IgD-negative memory B cell (primary cell): ENCODE measurements at regions not wholly inside any gene's neighbourhood (a gene's known extent, or its start where the extent isn't known, plus 50 kb on each side); places are given as distances from the start of the nearest gene placed in this dataset.
"Not testable (repeated sequence)": the region's sequence is repeated elsewhere in the genome, so short reads cannot be mapped to it uniquely, and the experiment has no call there.

ENCODE experiments used
- H3K27ac Mint-ChIP-seq, 3 donors: one replicate each; pipeline ENCODE4 v1.8.0; 2020 to 2022; ENCODE audit warnings: mild to moderate bottlenecking in 3 of 3, mixed read lengths in 3 of 3, moderate library complexity in 1 of 3
- H3K27me3 Mint-ChIP-seq: one replicate; pipeline ENCODE4 v1.8.0; 2021; ENCODE audit warnings: mixed read lengths
- H3K36me3 Mint-ChIP-seq: one replicate; pipeline ENCODE4 v1.8.0; 2020; ENCODE audit warnings: mild to moderate bottlenecking, mixed read lengths
- H3K4me1 Mint-ChIP-seq, 3 donors: one replicate each; pipeline ENCODE4 v1.8.0; 2020 to 2022; ENCODE audit warnings: mixed read lengths in 3 of 3, mild to moderate bottlenecking in 1 of 3
- H3K4me3 Mint-ChIP-seq, 4 donors: one replicate each; pipeline ENCODE4 v1.8.0; 2020 to 2022; ENCODE audit warnings: mild to moderate bottlenecking in 4 of 4, mixed read lengths in 4 of 4, moderate library complexity in 3 of 4
- H3K9me3 Mint-ChIP-seq, 3 donors: one replicate each; pipeline ENCODE4 v1.8.0; 2020 to 2021; ENCODE audit warnings: mixed read lengths in 3 of 3, mild to moderate bottlenecking in 1 of 3

DNA sequence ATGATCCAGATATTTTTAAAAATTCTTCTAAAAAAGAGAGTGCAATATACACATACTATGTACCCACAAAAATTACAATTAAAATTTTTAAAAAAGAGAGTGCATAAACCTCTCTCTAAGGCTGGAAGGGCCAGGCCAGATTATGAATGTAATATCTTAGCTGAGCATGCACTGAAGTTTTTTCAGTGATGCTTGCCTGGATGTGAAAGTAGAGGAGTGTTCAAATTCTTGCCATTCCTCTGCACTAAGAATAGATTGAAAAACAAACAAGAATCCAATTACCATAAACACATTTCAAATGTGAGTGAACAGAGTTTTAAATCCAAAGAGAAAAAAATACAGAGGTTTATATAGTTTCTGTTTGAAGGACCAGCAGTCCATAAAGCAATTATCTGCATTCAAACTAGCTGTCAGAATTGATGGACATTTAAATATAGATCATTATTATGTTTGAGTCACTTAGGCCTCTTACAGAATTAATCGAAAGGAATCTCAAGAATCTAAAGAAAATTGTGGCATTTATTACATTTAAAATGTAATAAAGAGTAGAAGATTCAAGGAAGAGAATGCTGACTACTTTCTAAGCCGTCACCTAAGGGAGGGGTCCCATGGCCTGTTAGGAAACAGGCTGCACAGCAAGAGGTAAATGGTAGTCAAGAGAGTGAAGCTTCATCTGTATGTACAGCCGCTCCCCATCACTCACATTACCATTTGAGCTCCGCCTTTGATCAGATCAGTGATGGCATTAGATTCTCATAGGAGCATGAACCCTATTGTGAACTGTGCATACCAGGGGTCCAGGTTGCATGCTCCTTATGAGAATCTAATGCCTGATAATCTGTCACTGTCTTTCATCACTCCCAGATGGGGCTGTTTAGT, 159.3 kb upstream of the MDFIC2 start:
- no peaks in the 10 kb centered on the region for H3K36me3 Mint-ChIP-seq

GRCh38 chr3:70466096-70466495, 153.7 kb upstream of the MDFIC2 start:
- H3K27me3 Mint-ChIP-seq = no peaks in the 10 kb centered on the region
- no peak overlapping the region for H3K27ac Mint-ChIP-seq
- no peak overlapping the region for H3K4me3 Mint-ChIP-seq
- H3K9me3 Mint-ChIP-seq = peaks cover 0 to 10% (median 3%) of the 10 kb centered on the region in 3 donors
- no peaks in the 10 kb centered on the region for H3K36me3 Mint-ChIP-seq
- H3K4me1 Mint-ChIP-seq = no peaks in the 10 kb centered on the region

More for the DNA sequence above, 159.3 kb upstream of the MDFIC2 start:
- H3K9me3 Mint-ChIP-seq = no peaks in the 10 kb centered on the region
- H3K27me3 Mint-ChIP-seq = no peaks in the 10 kb centered on the region
- no peaks in the 10 kb centered on the region for H3K4me1 Mint-ChIP-seq
- no peak overlapping the region for H3K27ac Mint-ChIP-seq
- H3K4me3 Mint-ChIP-seq = no peak overlapping the region

GRCh38 chr3:70464876-70465275, 152.4 kb upstream of the MDFIC2 start:
- H3K36me3 Mint-ChIP-seq = no peaks in the 10 kb centered on the region
- H3K4me1 Mint-ChIP-seq = no peaks in the 10 kb centered on the region
- no peak overlapping the region for H3K27ac Mint-ChIP-seq
- H3K27me3 Mint-ChIP-seq = no peaks in the 10 kb centered on the region
- no peak overlapping the region for H3K4me3 Mint-ChIP-seq
- H3K9me3 Mint-ChIP-seq = peaks cover 0 to 14% (median 5%) of the 10 kb centered on the region in 3 donors

- H3K9me3 Mint-ChIP-seq = peaks cover 0 to 14% (median 5%) of the 10 kb centered on the region in 3 donors
- H3K27ac Mint-ChIP-seq = no peak overlapping the region
- H3K4me3 Mint-ChIP-seq = no peak overlapping the region
- no peaks in the 10 kb centered on the region for H3K27me3 Mint-ChIP-seq
- no peaks in the 10 kb centered on the region for H3K36me3 Mint-ChIP-seq
- no peaks in the 10 kb centered on the region for H3K4me1 Mint-ChIP-seq
These were observed 152.0 kb upstream of the MDFIC2 start for GRCh38 chr3:70464465-70464864.

DNA sequence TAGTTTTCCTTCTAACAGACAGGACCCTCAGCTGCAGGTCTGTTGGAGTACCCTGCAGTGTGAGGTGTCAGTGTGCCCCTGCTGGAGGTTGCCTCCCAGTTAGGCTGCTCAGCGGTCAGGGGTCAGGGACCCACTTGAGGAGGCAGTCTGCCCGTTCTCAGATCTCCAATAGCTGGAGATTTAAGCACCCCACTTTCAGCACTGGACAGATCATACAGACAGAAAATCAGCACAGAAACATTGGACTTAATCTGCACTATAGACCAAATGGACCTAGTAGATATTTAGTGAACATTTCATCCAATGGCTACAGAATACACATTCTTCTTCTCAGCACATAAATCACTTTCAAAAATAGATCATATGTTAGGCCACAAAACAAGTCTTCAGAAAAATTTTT, 137.8 kb upstream of the MDFIC2 start:
- not testable (repeated sequence) for H3K4me3 Mint-ChIP-seq, H3K36me3 Mint-ChIP-seq, H3K27ac Mint-ChIP-seq, H3K4me1 Mint-ChIP-seq, H3K27me3 Mint-ChIP-seq
- peaks cover 3 to 22% (median 4%) of the 10 kb centered on the region in 3 donors for H3K9me3 Mint-ChIP-seq

- not testable (repeated sequence) for H3K36me3 Mint-ChIP-seq, H3K4me1 Mint-ChIP-seq, H3K27ac Mint-ChIP-seq, H3K9me3 Mint-ChIP-seq, H3K27me3 Mint-ChIP-seq, H3K4me3 Mint-ChIP-seq
These were observed 123.0 kb upstream of the MDFIC2 start for GRCh38 chr3:70435422-70435821.

- H3K27me3 Mint-ChIP-seq = no peaks in the 10 kb centered on the region
- H3K4me3 Mint-ChIP-seq = no peak overlapping the region
- no peaks in the 10 kb centered on the region for H3K4me1 Mint-ChIP-seq
- H3K9me3 Mint-ChIP-seq = peaks cover 0 to 11% (median 4%) of the 10 kb centered on the region in 3 donors
- H3K36me3 Mint-ChIP-seq = no peaks in the 10 kb centered on the region
- no peak overlapping the region for H3K27ac Mint-ChIP-seq
These were observed 120.7 kb upstream of the MDFIC2 start for GRCh38 chr3:70433091-70433490.

DNA sequence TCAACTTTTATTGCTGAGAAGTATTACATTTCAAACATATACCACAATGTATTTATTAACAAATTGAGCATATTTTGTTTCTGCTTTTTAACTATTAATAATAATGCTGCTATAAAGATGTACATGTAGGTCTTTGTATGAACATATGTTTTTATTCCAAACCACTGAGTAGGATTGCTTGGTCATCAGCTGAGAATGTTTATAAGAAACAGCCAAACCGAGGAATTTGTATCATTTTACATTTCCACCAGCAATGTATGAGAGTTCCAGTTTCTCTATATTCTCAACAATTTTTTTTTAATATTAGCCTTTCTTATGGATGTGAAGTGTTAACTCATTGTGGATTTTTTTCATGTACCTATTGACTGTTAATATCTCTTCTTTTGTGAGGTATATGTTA, 119.5 kb upstream of the MDFIC2 start:
- H3K27ac Mint-ChIP-seq = no peak overlapping the region
- H3K36me3 Mint-ChIP-seq = no peaks in the 10 kb centered on the region
- no peaks in the 10 kb centered on the region for H3K27me3 Mint-ChIP-seq
- no peaks in the 10 kb centered on the region for H3K4me1 Mint-ChIP-seq
- peaks cover 0 to 9% (median 4%) of the 10 kb centered on the region in 3 donors for H3K9me3 Mint-ChIP-seq
- no peak overlapping the region for H3K4me3 Mint-ChIP-seq

DNA sequence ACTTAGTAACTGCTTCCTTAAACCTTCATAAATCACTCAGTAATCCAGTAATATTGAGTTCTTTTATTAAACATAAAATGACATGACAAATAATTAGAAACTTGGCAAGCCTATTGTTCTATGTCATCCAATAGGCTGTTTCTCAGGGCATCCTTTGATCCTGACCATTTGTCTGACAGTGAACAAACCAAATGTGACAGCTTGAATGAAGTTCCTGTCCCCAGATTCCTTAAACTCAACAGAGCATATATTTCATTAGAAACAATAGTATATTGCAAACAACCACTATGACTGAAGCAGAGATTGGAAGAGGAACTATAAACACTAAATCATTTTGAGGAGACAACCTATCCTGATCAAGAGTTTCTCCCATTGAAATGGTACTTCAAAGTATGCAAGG, 113.6 kb upstream of the MDFIC2 start:
- Mint-ChIP-seq H3K9me3 (peaks cover 0 to 5% (median 2%) of the 10 kb centered on the region in 3 donors), H3K27ac (no peak overlapping the region), H3K36me3 (no peaks in the 10 kb centered on the region), H3K27me3 (no peaks in the 10 kb centered on the region), H3K4me1 (no peaks in the 10 kb centered on the region), H3K4me3 (no peak overlapping the region)

- Mint-ChIP-seq H3K36me3 (no peaks in the 10 kb centered on the region), H3K27me3 (no peaks in the 10 kb centered on the region), H3K4me3 (no peak overlapping the region), H3K27ac (no peak overlapping the region), H3K4me1 (no peaks in the 10 kb centered on the region), H3K9me3 (peaks cover 0 to 5% (median 0%) of the 10 kb centered on the region in 3 donors)
These were observed 109.1 kb upstream of the MDFIC2 start for GRCh38 chr3:70421506-70421905.

DNA sequence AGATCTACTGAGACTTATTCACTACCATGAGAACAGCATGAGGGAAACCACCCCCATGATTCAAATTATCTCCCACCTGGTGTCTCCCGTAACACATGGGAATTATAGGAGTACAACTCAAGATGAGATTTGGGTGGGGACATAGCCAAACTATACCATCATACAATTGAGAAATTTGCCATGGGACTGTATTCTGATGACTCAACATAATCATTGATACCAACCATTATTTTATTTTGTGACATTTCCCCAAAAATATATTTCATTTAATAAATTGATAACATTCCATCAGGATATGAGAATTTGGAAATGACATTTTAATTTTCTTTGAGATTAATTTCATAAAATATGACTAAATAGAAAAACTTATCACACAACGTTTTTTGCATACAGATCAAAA, 96.6 kb upstream of the MDFIC2 start:
- Mint-ChIP-seq H3K9me3 (peaks cover 2 to 13% (median 11%) of the 10 kb centered on the region in 3 donors), H3K36me3 (no peaks in the 10 kb centered on the region), H3K4me1 (no peaks in the 10 kb centered on the region), H3K27me3 (no peaks in the 10 kb centered on the region), H3K4me3 (no peak overlapping the region), H3K27ac (no peak overlapping the region)

- peaks cover 0 to 3% (median 2%) of the 10 kb centered on the region in 3 donors for H3K9me3 Mint-ChIP-seq
- H3K4me1 Mint-ChIP-seq = peaks cover 0 to 2% (median 0%) of the 10 kb centered on the region in 3 donors
- H3K36me3 Mint-ChIP-seq = no peaks in the 10 kb centered on the region
- H3K27me3 Mint-ChIP-seq = no peaks in the 10 kb centered on the region
- no peak overlapping the region for H3K27ac Mint-ChIP-seq
- H3K4me3 Mint-ChIP-seq = no peak overlapping the region
These were observed 87.8 kb upstream of the MDFIC2 start for GRCh38 chr3:70400194-70400593.

GRCh38 chr3:70393881-70394612, 81.6 kb upstream of the MDFIC2 start:
- Mint-ChIP-seq H3K4me1 (no peaks in the 10 kb centered on the region), H3K27me3 (no peaks in the 10 kb centered on the region), H3K4me3 (no peak overlapping the region)

DNA sequence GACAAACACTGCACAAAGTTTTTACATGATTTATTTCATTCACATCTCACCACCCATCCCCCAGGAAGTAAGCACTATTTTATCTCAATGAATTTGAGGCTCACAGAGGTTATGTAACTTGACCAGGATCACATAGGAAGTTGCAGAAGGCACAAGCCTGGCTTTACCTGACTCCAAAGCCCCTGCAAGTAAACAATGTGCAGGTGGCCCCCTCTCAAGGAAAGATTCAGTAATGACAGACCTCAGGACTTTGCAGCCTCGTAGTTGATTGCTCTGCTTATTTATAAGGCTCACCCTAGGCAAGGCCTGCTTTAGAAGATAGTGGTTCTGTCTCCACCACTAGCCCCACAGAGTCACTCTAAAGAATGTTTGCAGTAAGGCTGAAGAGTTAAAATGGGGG, 79.8 kb upstream of the MDFIC2 start:
- no peak overlapping the region for H3K27ac Mint-ChIP-seq
- H3K9me3 Mint-ChIP-seq = peaks cover 3 to 9% (median 6%) of the 10 kb centered on the region in 3 donors
- H3K4me3 Mint-ChIP-seq = no peak overlapping the region
- H3K4me1 Mint-ChIP-seq = no peaks in the 10 kb centered on the region
- H3K27me3 Mint-ChIP-seq = no peaks in the 10 kb centered on the region
- no peaks in the 10 kb centered on the region for H3K36me3 Mint-ChIP-seq

More at GRCh38 chr3:70393881-70394612, 81.6 kb upstream of the MDFIC2 start:
- H3K9me3 Mint-ChIP-seq = peaks cover 3 to 9% (median 6%) of the 10 kb centered on the region in 3 donors
- no peak overlapping the region for H3K27ac Mint-ChIP-seq
- no peaks in the 10 kb centered on the region for H3K36me3 Mint-ChIP-seq

- Mint-ChIP-seq H3K9me3 (peaks cover 2 to 9% (median 6%) of the 10 kb centered on the region in 3 donors), H3K27ac (no peak overlapping the region), H3K4me3 (no peak overlapping the region), H3K4me1 (no peaks in the 10 kb centered on the region), H3K27me3 (peaks cover 2% of the 10 kb centered on the region), H3K36me3 (no peaks in the 10 kb centered on the region)
These were observed 75.5 kb upstream of the MDFIC2 start for GRCh38 chr3:70387889-70388288.
